ENCODE measurements at regions not wholly inside any gene's neighbourhood (a gene's known extent, or its start where the extent isn't known, plus 50 kb on each side); places are given as distances from the start of the nearest gene placed in this dataset.

DNA sequence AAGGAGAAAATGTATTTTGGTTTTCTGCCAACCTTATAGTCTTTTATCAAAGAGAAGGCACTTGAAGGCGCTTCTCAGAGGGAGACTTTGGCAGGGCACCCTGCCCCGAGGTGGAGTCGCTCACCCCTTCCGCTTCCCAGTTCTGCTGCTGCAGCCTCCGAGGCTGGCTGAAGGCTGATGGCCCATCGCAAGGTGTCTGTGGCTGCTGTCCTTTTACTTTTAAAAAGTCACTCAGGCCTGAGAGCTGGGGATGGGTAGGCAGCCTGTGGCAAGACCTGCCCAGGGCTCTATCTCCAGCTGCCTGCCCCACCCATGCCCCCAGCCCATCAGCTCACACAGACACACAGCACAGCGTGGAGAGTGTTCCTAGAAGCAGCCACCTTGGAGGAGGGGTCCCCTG lies 206.6 kb upstream of the CST7 start:
- POLR2A ChIA-PET = no interaction called here
- Mint-ChIP-seq H3K9me3 (no peaks in the 10 kb centered on the region), H3K27ac (no peak overlapping the region), H3K36me3 (no peaks in the 10 kb centered on the region), H3K4me3 (no peak overlapping the region), H3K27me3 (peaks cover 3 to 9% of the 10 kb centered on the region in 2 donors), H3K4me1 (peaks cover 14 to 21% (median 18%) of the 10 kb centered on the region in 3 donors)
- Histone ChIP-seq H3K4me1 (ENCODE audit: insufficient read depth, low read length) (peaks cover 6% of the 10 kb centered on the region), H3K27me3 (ENCODE audit: insufficient read depth, low read length, poor library complexity, severe bottlenecking) (no peaks in the 10 kb centered on the region), H3K36me3 (ENCODE audit: insufficient read depth, low read length) (no peaks in the 10 kb centered on the region), H3K27ac (ENCODE audit: low read depth, low read length) (no peak overlapping the region), H3K4me3 (ENCODE audit: low read length) (no peak overlapping the region), H3K9me3 (ENCODE audit: low read length) (no peaks in the 10 kb centered on the region)
- CTCF ChIA-PET = no interaction called here
- DNase-seq = no peak

DNA sequence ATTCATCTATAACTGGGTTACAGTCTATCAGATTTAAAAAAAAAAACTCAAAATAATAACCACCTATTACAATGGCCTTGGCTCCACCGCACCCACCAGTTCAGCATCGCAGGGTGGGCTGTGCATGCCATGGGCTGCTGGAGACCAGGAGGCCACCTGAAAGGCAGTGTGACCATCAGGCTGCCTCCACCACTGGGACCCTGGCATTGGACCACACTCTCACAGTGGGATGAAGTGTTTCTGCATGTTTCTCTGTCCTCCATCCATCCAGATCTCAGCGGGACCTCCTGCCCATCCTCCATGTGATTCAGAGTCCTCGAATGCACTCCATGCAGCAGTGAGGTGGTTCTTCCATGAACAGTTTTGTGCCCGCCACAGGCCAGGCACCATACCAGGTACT lies 206.1 kb upstream of the CST7 start:
- POLR2A ChIA-PET = no interaction called here
- H3K9me3 ChIP-seq (ENCODE audit: low read length) = no peaks in the 10 kb centered on the region
- no peak overlapping the region for H3K27ac ChIP-seq (ENCODE audit: low read depth, low read length)
- CTCF ChIA-PET = no interaction called here
- H3K36me3 Mint-ChIP-seq = no peaks in the 10 kb centered on the region
- peaks cover 6% of the 10 kb centered on the region for H3K4me1 ChIP-seq (ENCODE audit: insufficient read depth, low read length)
- no peaks in the 10 kb centered on the region for H3K36me3 ChIP-seq (ENCODE audit: insufficient read depth, low read length)
- H3K27me3 ChIP-seq (ENCODE audit: insufficient read depth, low read length, poor library complexity, severe bottlenecking) = no peaks in the 10 kb centered on the region
- H3K4me1 Mint-ChIP-seq = peaks cover 14 to 21% (median 18%) of the 10 kb centered on the region in 3 donors
- H3K4me3 Mint-ChIP-seq = no peak overlapping the region
- peaks cover 3 to 14% of the 10 kb centered on the region in 2 donors for H3K27me3 Mint-ChIP-seq
- no peak for DNase-seq
- H3K4me3 ChIP-seq (ENCODE audit: low read length) = no peak overlapping the region
- H3K27ac Mint-ChIP-seq = no peak overlapping the region
- H3K9me3 Mint-ChIP-seq = no peaks in the 10 kb centered on the region

DNA sequence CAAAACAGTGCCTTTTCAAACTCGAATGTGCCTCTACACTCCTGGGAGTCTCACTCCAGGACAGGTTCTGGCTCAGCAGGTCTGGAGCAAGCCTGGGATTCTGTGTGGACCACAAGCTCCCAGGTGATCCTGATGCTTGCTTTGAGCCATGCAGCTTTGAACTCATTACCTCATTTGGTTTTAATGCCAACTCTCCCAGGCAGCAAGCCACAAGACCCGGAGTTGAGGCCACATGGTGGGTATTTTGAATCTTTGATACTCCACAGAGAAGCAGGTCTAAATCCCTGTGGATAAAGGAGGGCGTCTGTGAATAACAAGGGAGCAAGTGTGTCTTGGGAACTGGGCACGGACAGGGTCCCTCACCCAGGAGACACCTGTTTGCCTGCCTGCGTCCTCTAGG lies 205.4 kb upstream of the CST7 start:
- Histone ChIP-seq H3K4me1 (ENCODE audit: insufficient read depth, low read length) (peaks cover 6% of the 10 kb centered on the region), H3K27me3 (ENCODE audit: insufficient read depth, low read length, poor library complexity, severe bottlenecking) (no peaks in the 10 kb centered on the region), H3K36me3 (ENCODE audit: insufficient read depth, low read length) (no peaks in the 10 kb centered on the region), H3K27ac (ENCODE audit: low read depth, low read length) (no peak overlapping the region), H3K4me3 (ENCODE audit: low read length) (no peak overlapping the region), H3K9me3 (ENCODE audit: low read length) (no peaks in the 10 kb centered on the region)
- Mint-ChIP-seq H3K27ac (no peak overlapping the region), H3K27me3 (peaks cover 3 to 14% of the 10 kb centered on the region in 2 donors), H3K36me3 (no peaks in the 10 kb centered on the region), H3K4me1 (peaks cover 14 to 21% (median 18%) of the 10 kb centered on the region in 3 donors), H3K9me3 (peaks cover 0 to under 1% (median 0%) of the 10 kb centered on the region in 5 donors), H3K4me3 (no peak overlapping the region)
- no peak for DNase-seq
- CTCF ChIA-PET = no interaction called here
- POLR2A ChIA-PET = no interaction called here

DNA sequence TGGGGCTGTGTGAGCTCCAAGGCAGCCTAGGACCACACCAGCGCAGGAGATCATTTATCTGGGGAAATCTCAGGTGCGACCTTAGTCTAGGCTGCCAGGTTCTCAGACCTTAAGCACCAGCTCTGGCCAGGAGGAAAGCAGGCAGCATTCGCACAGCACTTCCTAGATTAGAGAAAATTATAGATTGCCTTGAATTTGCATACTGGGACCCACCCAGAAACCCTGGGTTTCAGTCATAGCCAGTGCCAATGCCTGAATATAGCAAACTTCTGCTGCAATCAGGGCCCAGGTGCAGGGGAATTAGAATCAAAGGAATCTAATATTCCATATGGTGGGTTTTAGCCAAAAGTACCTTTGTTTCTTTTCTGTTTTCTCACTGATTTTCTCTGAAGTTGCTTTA lies 204.3 kb upstream of the CST7 start:
- CTCF ChIA-PET = no interaction called here
- no peak for DNase-seq

DNA sequence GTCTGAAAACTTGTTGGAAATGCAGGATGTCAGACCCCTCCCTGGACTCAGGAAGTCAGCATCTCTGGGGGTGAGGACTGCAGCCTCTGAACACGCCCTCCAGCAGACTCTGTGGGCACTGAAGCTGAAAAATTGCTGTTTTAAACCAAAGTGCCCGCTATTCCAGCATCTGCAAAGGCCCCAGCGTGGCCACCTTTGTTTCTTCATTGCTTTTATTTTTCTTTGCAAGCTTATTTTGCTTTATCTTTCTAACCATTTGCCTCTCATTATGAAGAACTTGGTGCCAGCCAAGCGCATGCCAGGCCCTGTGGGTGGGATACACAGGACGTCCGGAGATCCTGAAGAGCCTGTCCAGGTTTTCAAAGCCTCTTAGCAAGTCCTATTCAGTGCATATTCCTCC lies 203.9 kb upstream of the CST7 start:
- Histone ChIP-seq H3K36me3 (ENCODE audit: insufficient read depth, low read length) (no peaks in the 10 kb centered on the region), H3K4me1 (ENCODE audit: insufficient read depth, low read length) (no peaks in the 10 kb centered on the region), H3K9me3 (ENCODE audit: low read length) (no peaks in the 10 kb centered on the region), H3K27me3 (ENCODE audit: insufficient read depth, low read length, poor library complexity, severe bottlenecking) (no peaks in the 10 kb centered on the region), H3K4me3 (ENCODE audit: low read length) (no peak overlapping the region), H3K27ac (ENCODE audit: low read depth, low read length) (no peak overlapping the region)
- H3K9me3 Mint-ChIP-seq = peaks cover 0 to 5% (median 0%) of the 10 kb centered on the region in 5 donors
- DNase-seq = no peak
- peaks cover 3 to 18% of the 10 kb centered on the region in 2 donors for H3K27me3 Mint-ChIP-seq
- H3K4me1 Mint-ChIP-seq = peaks cover 3 to 7% (median 4%) of the 10 kb centered on the region in 3 donors
- H3K36me3 Mint-ChIP-seq = no peaks in the 10 kb centered on the region
- H3K27ac Mint-ChIP-seq = no peak overlapping the region
- POLR2A ChIA-PET = no interaction called here
- no peak overlapping the region for H3K4me3 Mint-ChIP-seq
- CTCF ChIA-PET = no interaction called here

More for the DNA sequence above, 204.3 kb upstream of the CST7 start:
- Mint-ChIP-seq H3K4me1 (peaks cover 5 to 10% (median 8%) of the 10 kb centered on the region in 3 donors), H3K4me3 (no peak overlapping the region), H3K27me3 (peaks cover 3 to 16% of the 10 kb centered on the region in 2 donors), H3K9me3 (peaks cover 0 to 5% (median 0%) of the 10 kb centered on the region in 5 donors), H3K27ac (no peak overlapping the region), H3K36me3 (no peaks in the 10 kb centered on the region)
- H3K27ac ChIP-seq (ENCODE audit: low read depth, low read length) = no peak overlapping the region
- H3K9me3 ChIP-seq (ENCODE audit: low read length) = no peaks in the 10 kb centered on the region
- POLR2A ChIA-PET = no interaction called here
- no peak overlapping the region for H3K4me3 ChIP-seq (ENCODE audit: low read length)
- H3K36me3 ChIP-seq (ENCODE audit: insufficient read depth, low read length) = no peaks in the 10 kb centered on the region
- H3K4me1 ChIP-seq (ENCODE audit: insufficient read depth, low read length) = peaks cover 2% of the 10 kb centered on the region
- no peaks in the 10 kb centered on the region for H3K27me3 ChIP-seq (ENCODE audit: insufficient read depth, low read length, poor library complexity, severe bottlenecking)

DNA sequence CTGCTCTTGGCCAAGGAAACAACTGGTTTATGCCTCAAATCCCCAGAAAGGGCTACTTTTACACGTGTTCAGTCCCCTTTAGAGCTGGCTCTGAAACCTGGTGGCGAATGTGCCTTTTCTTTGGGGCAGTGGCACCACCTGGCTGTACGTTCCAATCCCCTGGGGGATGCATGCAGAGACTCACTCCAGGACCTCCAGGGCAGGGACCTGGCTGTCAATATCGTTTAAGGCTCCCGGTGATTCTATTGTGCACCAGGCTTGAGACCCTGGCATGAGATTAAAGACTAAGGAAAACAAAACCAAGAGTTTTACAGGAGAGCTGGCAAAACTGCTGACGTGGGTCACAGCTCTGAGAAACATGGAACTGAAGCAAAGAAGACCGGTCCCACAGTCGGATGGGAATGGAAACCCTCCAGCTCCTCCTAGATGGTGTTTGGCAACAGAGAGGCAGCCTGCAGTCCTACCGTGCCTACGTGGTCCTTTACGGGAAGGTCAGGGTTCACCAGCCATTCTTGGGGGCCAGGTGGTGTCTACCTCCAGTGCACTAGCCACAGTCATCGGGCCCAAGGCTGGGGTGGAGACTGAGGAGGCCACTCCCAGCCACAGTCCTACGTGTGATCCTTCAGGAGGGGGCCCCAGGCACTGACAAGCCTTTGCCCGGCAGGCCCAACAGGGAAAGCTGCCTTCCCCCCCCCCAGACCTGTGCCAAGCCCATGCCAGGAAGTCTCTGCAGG lies 203.3 kb upstream of the CST7 start:
- Histone ChIP-seq H3K27ac (ENCODE audit: low read depth, low read length) (no peak overlapping the region), H3K27me3 (ENCODE audit: insufficient read depth, low read length, poor library complexity, severe bottlenecking) (no peaks in the 10 kb centered on the region), H3K4me3 (ENCODE audit: low read length) (no peak overlapping the region), H3K36me3 (ENCODE audit: insufficient read depth, low read length) (no peaks in the 10 kb centered on the region), H3K4me1 (ENCODE audit: insufficient read depth, low read length) (no peaks in the 10 kb centered on the region), H3K9me3 (ENCODE audit: low read length) (no peaks in the 10 kb centered on the region)
- Mint-ChIP-seq H3K36me3 (no peaks in the 10 kb centered on the region), H3K27ac (no peak overlapping the region), H3K4me3 (no peak overlapping the region), H3K27me3 (peaks cover 3 to 18% of the 10 kb centered on the region in 2 donors), H3K4me1 (peaks cover 0 to under 1% (median 0%) of the 10 kb centered on the region in 3 donors), H3K9me3 (peaks cover 0 to 5% (median 0%) of the 10 kb centered on the region in 5 donors)
- ChIA-PET POLR2A (no interaction called here), CTCF (no interaction called here)
- DNase-seq = no peak

DNA sequence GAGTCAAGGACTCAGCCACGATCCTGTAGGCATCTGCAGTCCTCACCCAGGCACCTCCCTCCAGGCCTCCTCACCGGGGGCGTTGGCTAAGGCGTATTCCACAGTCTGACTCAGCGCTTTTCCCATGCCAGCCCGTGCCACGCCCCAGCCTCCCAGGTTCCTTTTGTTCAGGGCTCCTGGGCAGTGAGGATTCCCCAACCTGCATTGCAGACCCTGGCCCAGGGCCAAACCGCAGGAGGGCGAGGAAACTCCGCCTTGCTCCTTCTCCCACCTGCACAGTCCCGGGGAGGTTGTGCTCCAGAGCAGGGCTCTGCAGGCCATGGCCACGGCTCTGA lies 202.8 kb upstream of the CST7 start:
- Mint-ChIP-seq H3K36me3 (no peaks in the 10 kb centered on the region), H3K9me3 (peaks cover 0 to 5% (median 0%) of the 10 kb centered on the region in 5 donors), H3K27me3 (peaks cover 3 to 18% of the 10 kb centered on the region in 2 donors), H3K4me3 (no peak overlapping the region), H3K4me1 (no peaks in the 10 kb centered on the region), H3K27ac (no peak overlapping the region)
- Histone ChIP-seq H3K9me3 (ENCODE audit: low read length) (no peaks in the 10 kb centered on the region), H3K36me3 (ENCODE audit: insufficient read depth, low read length) (no peaks in the 10 kb centered on the region), H3K4me1 (ENCODE audit: insufficient read depth, low read length) (no peaks in the 10 kb centered on the region), H3K27me3 (ENCODE audit: insufficient read depth, low read length, poor library complexity, severe bottlenecking) (no peaks in the 10 kb centered on the region), H3K27ac (ENCODE audit: low read depth, low read length) (no peak overlapping the region), H3K4me3 (ENCODE audit: low read length) (no peak overlapping the region)
- POLR2A ChIA-PET = no interaction called here
- no peak for DNase-seq
- CTCF ChIA-PET = no interaction called here

DNA sequence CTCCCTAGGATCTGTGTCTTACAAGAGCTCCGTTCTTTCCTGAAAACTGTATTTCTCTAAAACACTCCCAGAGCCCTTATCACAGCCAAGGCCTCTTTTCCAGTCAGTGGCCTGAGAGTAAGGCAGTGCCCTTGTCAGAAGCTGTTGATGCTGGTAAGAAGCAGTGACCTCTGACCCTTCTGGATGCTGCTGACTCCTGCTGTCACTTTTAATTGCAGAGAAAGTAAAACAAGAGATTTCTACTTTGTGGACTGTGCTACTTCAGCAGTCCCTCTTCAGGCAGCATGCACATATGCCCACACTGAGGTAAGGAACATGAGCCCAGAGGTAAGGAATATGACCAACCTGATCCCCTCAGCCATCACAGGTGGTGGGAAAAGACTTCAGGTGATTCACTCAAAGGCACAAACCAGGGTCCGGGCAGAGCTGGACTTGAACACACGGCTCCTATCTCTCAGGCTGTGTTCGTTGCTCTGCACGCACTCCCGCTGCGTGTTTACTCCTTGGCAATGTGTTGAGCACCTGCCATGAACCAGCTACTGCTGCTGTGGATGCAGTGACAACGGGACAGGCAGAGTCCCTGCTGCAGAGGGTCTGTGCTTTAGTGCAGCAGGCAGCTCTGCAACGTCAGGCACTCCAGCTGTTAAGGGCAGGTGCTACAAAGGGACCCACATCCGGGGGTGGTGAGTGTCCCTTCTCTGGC lies 201.9 kb upstream of the CST7 start:
- Histone ChIP-seq H3K9me3 (ENCODE audit: low read length) (no peaks in the 10 kb centered on the region), H3K27me3 (ENCODE audit: insufficient read depth, low read length, poor library complexity, severe bottlenecking) (no peaks in the 10 kb centered on the region), H3K27ac (ENCODE audit: low read depth, low read length) (no peak overlapping the region), H3K36me3 (ENCODE audit: insufficient read depth, low read length) (no peaks in the 10 kb centered on the region), H3K4me3 (ENCODE audit: low read length) (no peak overlapping the region), H3K4me1 (ENCODE audit: insufficient read depth, low read length) (no peaks in the 10 kb centered on the region)
- Mint-ChIP-seq H3K4me1 (no peaks in the 10 kb centered on the region), H3K9me3 (peaks cover 0 to 5% (median 0%) of the 10 kb centered on the region in 5 donors), H3K4me3 (no peak overlapping the region), H3K36me3 (no peaks in the 10 kb centered on the region), H3K27me3 (peaks cover 3 to 18% of the 10 kb centered on the region in 2 donors), H3K27ac (peak overlapping the region in 1 of 8 donors; percentile 50)
- no peak for DNase-seq
- ChIA-PET CTCF (no interaction called here), POLR2A (no interaction called here)
